GM19324 (cell line): ENCODE measurements at regions not wholly inside any gene's neighbourhood (a gene's known extent, or its start where the extent isn't known, plus 50 kb on each side); places are given as distances from the start of the nearest gene placed in this dataset.

ENCODE experiments used
- ATAC-seq: cut with Tn5 transposase; IDR thresholded peaks from one replicate; pipeline ENCODE4 v1.9.1; 2021; ENCODE audit warnings: mild to moderate bottlenecking, moderate library complexity; ENCODE audit not compliant: unreplicated experiment, low FRiP score

GRCh38 chr3:111012388-111013248, 59.0 kb upstream of the NECTIN3 start:
- ATAC-seq = no peak
